ENCODE measurements at regions not wholly inside any gene's neighbourhood (a gene's known extent, or its start where the extent isn't known, plus 50 kb on each side); places are given as distances from the start of the nearest gene placed in this dataset.
"Not testable (repeated sequence)": the region's sequence is repeated elsewhere in the genome, so short reads cannot be mapped to it uniquely, and the experiment has no call there.

DNA sequence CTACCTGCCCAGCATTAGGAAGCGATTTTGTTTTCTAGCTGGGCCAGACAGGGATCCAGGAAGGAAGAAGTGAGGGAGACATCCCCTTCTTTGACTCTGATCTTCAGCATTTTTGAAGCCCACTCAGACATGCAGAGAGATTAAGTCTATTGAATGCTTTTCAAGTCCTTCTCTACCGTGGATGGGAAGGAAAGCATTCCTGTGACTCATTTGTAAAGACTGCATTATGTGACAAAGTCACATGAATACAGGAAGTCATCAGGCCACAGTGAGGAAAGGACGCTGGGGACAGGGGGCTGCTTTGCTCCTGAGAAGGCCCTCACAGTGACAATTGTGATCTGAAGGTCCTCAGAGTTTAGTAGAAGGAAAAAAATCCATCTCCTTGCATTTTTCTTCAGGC, 67.4 kb upstream of the GBA3 start:
- Mint-ChIP-seq H3K4me3 (ENCODE audit: low read depth) (no peak overlapping the region), H3K4me1 (ENCODE audit: low read depth) (no peaks in the 10 kb centered on the region), H3K36me3 (ENCODE audit: insufficient read depth) (no peaks in the 10 kb centered on the region), H3K9me3 (ENCODE audit: low read depth) (no peaks in the 10 kb centered on the region), H3K27ac (no peak overlapping the region), H3K27me3 (no peaks in the 10 kb centered on the region)
- DNase-seq (ENCODE audit: low spot score, unreplicated experiment) = no peak
- TF ChIP-seq, protein P1, sequence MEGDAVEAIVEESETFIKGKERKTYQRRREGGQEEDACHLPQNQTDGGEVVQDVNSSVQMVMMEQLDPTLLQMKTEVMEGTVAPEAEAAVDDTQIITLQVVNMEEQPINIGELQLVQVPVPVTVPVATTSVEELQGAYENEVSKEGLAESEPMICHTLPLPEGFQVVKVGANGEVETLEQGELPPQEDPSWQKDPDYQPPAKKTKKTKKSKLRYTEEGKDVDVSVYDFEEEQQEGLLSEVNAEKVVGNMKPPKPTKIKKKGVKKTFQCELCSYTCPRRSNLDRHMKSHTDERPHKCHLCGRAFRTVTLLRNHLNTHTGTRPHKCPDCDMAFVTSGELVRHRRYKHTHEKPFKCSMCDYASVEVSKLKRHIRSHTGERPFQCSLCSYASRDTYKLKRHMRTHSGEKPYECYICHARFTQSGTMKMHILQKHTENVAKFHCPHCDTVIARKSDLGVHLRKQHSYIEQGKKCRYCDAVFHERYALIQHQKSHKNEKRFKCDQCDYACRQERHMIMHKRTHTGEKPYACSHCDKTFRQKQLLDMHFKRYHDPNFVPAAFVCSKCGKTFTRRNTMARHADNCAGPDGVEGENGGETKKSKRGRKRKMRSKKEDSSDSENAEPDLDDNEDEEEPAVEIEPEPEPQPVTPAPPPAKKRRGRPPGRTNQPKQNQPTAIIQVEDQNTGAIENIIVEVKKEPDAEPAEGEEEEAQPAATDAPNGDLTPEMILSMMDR (IDR thresholded peaks at IDR 0.05; ENCODE audit: unreplicated experiment) = no peak

DNA sequence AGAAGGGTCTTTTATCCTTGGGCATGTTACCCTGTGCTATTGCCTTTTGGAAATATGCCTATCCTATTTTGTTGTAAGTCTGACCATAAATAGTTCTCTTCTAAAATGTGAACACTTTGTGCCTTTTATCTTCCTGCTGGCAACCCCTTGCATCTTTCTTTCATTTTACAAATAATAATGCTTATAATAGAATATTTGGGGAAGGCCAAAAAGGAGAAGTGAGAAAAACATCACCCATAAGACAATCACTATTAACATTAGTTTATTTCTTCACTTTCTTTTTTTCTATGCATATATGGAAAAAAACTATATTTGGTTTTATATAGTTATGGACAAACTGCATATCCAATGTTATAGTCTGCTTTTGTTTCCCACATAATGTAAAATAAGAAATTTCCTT, 64.9 kb upstream of the GBA3 start:
- H3K27ac Mint-ChIP-seq; H3K27me3 Mint-ChIP-seq; DNase-seq (ENCODE audit: low spot score, unreplicated experiment); H3K4me3 Mint-ChIP-seq (ENCODE audit: low read depth); H3K36me3 Mint-ChIP-seq (ENCODE audit: insufficient read depth); H3K9me3 Mint-ChIP-seq (ENCODE audit: low read depth); H3K4me1 Mint-ChIP-seq (ENCODE audit: low read depth): not testable (repeated sequence)

DNA sequence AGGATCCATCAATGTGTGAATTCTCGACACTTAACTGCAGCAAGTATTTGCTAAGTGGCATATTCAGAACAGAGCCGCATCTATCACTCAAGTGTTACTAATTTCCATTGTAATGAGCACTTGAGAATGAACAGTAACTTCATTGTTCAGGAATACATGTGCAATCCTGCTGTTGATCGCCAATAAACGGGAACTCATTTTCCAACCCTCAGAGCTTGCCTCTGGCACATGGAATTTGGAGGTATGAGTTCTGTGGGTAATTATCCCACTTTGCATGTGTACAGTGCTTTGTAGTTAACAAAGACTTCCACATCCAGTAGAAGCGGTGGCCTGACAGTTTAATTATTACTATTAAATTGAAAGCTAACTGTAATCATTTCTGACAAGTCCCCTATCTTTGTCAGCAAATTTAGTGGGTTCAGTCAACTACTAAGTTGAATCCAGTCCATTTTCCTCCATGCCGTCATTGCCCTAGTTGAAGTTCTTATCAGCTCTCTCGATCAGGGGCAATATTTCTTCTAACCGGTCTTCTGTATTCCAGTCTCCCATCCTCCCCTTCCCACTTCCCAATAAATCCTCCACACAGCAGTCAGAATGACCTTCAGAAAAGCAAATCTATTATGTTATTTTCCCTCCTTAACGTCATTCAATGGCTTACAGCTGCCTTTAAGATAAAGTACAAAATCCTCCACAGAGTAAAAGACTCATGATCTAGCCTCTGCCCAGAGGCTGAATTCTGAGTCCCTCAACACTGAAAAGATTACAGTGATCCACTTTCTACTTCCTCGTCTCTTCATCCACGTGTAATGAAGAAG, 62.4 kb upstream of the GBA3 start:
- H3K4me3 Mint-ChIP-seq (ENCODE audit: low read depth); H3K27ac Mint-ChIP-seq; H3K36me3 Mint-ChIP-seq (ENCODE audit: insufficient read depth); DNase-seq (ENCODE audit: low spot score, unreplicated experiment); H3K9me3 Mint-ChIP-seq (ENCODE audit: low read depth); H3K4me1 Mint-ChIP-seq (ENCODE audit: low read depth); H3K27me3 Mint-ChIP-seq: not testable (repeated sequence)

DNA sequence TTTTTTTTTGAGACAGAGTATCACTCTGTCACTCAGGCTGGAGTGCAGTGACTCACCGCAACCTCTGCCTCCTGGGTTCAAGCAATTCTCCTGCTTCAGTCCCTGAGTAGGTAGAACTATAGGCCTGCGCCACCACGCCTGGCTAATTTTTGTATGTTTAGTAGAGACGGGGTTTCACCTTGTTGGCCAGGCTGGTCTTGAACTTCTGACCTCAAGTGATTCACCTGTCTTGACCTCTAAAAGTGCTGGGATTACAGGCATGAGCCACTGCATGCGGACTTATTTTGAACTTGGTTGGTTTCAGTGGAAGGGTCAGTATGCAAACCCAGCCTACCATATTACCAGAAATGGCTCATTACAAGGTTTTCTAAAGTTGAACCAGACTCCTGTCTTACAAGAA, 61.6 kb upstream of the GBA3 start:
- not testable (repeated sequence) for H3K4me3 Mint-ChIP-seq (ENCODE audit: low read depth); DNase-seq (ENCODE audit: low spot score, unreplicated experiment); H3K27ac Mint-ChIP-seq; H3K36me3 Mint-ChIP-seq (ENCODE audit: insufficient read depth); H3K27me3 Mint-ChIP-seq; H3K4me1 Mint-ChIP-seq (ENCODE audit: low read depth); H3K9me3 Mint-ChIP-seq (ENCODE audit: low read depth)

DNA sequence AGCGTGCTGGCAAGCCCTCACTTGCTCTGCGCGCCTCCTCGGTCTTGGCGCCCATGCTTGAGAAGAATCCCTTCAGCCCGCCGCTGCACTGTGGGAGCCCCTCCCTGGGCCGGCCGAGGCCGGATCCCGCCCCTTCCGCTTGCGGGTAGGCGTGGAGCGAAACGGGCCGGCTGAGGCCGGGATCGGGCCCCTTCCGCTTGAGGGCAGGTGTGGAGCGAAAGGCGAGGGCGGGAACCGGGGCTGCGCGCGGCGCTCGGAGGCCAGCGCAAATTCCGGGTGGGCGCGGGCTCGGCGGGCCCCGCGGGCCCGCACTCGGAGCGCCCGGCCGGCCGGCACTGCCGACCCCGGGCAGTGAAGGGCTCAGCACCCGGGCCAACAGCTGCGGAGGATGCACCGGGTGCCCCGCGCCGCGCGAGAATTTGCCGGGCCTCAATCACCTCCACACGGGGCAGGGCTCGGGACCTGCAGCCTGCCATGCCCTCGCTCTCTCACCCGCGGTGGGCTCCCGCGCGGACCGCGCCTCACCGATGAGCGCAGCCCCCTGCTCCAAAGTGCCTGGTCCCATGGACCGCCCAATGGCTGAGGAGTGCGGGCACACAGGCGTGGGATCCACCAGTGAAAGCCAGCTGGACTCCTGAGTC, 58.1 kb upstream of the GBA3 start:
- TF ChIP-seq, protein P1 (IDR thresholded peaks at IDR 0.05; ENCODE audit: unreplicated experiment) = no peak
- H3K36me3 Mint-ChIP-seq (ENCODE audit: insufficient read depth) = no peaks in the 10 kb centered on the region
- H3K4me3 Mint-ChIP-seq (ENCODE audit: low read depth) = no peak overlapping the region
- peaks cover 2% of the 10 kb centered on the region for H3K9me3 Mint-ChIP-seq (ENCODE audit: low read depth)
- H3K27me3 Mint-ChIP-seq = no peaks in the 10 kb centered on the region
- no peaks in the 10 kb centered on the region for H3K4me1 Mint-ChIP-seq (ENCODE audit: low read depth)
- no peak for DNase-seq (ENCODE audit: low spot score, unreplicated experiment)
- no peak overlapping the region for H3K27ac Mint-ChIP-seq

DNA sequence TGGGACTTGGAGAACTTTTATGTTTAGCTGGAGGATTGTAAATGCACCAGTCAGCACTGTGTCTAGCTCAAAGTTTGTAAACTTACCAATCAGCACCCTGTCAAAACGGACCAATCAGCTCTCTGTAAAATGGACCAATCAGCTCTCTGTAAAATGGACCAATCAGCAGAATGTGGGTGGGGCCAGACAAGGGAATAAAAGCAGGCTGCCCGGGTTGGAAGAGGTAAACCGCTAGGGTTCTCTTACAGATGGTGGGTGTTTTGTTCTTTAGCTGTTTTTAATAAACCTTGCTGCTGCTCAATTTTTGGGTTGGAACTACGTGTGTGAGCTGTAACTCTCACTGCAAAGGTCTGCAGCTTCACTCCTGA, 57.6 kb upstream of the GBA3 start:
- not testable (repeated sequence) for H3K36me3 Mint-ChIP-seq (ENCODE audit: insufficient read depth); H3K9me3 Mint-ChIP-seq (ENCODE audit: low read depth); H3K27ac Mint-ChIP-seq

DNA sequence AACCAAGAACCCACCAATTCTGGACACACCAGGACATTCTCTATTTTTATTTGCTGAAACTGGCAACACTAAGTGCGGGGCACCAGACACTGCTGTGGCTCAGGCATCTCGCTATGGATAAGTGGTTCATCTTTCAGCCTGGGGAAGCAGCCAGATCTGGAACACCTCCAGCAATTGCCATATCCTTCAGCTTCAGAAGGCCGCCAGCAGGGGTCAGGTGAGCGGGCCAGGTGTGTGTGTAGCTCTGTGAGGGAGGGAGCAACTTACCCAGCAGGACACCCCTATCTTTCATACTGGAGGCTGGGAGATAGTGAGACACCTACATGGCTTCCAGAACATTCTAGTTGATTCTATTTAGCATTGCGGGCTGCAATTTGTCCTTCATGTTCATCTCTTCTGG, 57.0 kb upstream of the GBA3 start:
- DNase-seq (ENCODE audit: low spot score, unreplicated experiment) = no peak
- TF ChIP-seq, protein P1 (IDR thresholded peaks at IDR 0.05; ENCODE audit: unreplicated experiment) = no peak
- no peaks in the 10 kb centered on the region for H3K4me1 Mint-ChIP-seq (ENCODE audit: low read depth)
- no peak overlapping the region for H3K4me3 Mint-ChIP-seq (ENCODE audit: low read depth)
- H3K9me3 Mint-ChIP-seq (ENCODE audit: low read depth) = peaks cover 6% of the 10 kb centered on the region
- H3K36me3 Mint-ChIP-seq (ENCODE audit: insufficient read depth) = peaks cover 2% of the 10 kb centered on the region
- no peaks in the 10 kb centered on the region for H3K27me3 Mint-ChIP-seq
- no peak overlapping the region for H3K27ac Mint-ChIP-seq

More for the DNA sequence above, 57.6 kb upstream of the GBA3 start:
- H3K4me3 Mint-ChIP-seq (ENCODE audit: low read depth); H3K27me3 Mint-ChIP-seq; DNase-seq (ENCODE audit: low spot score, unreplicated experiment); H3K4me1 Mint-ChIP-seq (ENCODE audit: low read depth): not testable (repeated sequence)
